K562 (cell line): ENCODE measurements at regions not wholly inside any gene's neighbourhood (a gene's known extent, or its start where the extent isn't known, plus 50 kb on each side); places are given as distances from the start of the nearest gene placed in this dataset.

Source experiments
- ATAC-seq: fragments of 200-7000 bp; cut with Tn5 transposase; 3 replicates; pipeline ENCODE4 v1.9.1; 2020; ENCODE audit warnings: moderate library complexity
- BruUV-seq: library from RNA; stranded (reverse); fragments of 400-500 nt; replicated peaks from 2 replicates; lab custom pipeline; 2021; lab: Mats Ljungman, UMichigan
- CTCF ChIA-PET: fragments of 300-600 bp; formaldehyde crosslinking; extraction: SDS; loops from one replicate; lab custom pipeline; 2021; ENCODE audit warnings: low intra/inter-chr PET ratio; lab: Yijun Ruan, JAX
- POLR2A ChIA-PET: fragments of 300-600, 350-650 bp; sonication (Branson Sonifier 250); formaldehyde crosslinking; extraction: SDS; loops from one replicate; lab custom pipeline; 2021; ENCODE audit warnings: antibody characterized with exemption, inconsistent platforms; lab: Yijun Ruan, JAX
- DNase-seq, 4 experiments: peaks; one replicate each; pipeline versions ENCODE4 v3.0.0 to v3.0.0-alpha.2; 2011 to 2018; ENCODE audit warnings: low spot score in 3 of 4, mixed read lengths in 3 of 4; ENCODE audit errors: extremely low read depth in 1 of 4
- FAIRE-seq: peaks from 2 replicates; lab custom pipeline; 2011; peaks lifted over from hg19 to GRCh38; lab: Jason Lieb, UNC
- H2AFZ ChIP-seq: 2 replicates; pipeline ENCODE4 v1.6.0; 2011; ENCODE audit warnings: low read depth, low read length, control low read depth, inconsistent platforms
- H3K27ac ChIP-seq: fragments of 200-600 bp; 3 replicates; pipeline ENCODE4 v1.8.0; 2011; ENCODE audit warnings: low read depth, mild to moderate bottlenecking, control low read depth, inconsistent platforms, low read length, moderate library complexity, mixed read lengths; ENCODE audit errors: extremely low read depth
- H3K27me3 ChIP-seq, 2 experiments: fragments of 300-600 bp in 1 of 2; 2 replicates in 1 of 2; 3 replicates in 1 of 2; pipeline versions ENCODE4 v1.6.0 to v1.8.0; 2011; ENCODE audit warnings: inconsistent platforms in 2 of 2, low read length in 2 of 2, mild to moderate bottlenecking in 1 of 2, mixed read lengths in 1 of 2, moderate library complexity in 1 of 2; ENCODE audit not compliant: control insufficient read depth in 2 of 2, insufficient read depth in 2 of 2
- H3K36me3 ChIP-seq: fragments of 300-600 bp; 3 replicates; pipeline ENCODE4 v1.8.0; 2011; ENCODE audit warnings: mild to moderate bottlenecking, low read length, inconsistent platforms; ENCODE audit not compliant: control insufficient read depth, insufficient read depth
- H3K4me1 ChIP-seq, 2 experiments: fragments of 200-600 bp in 1 of 2; replicated peaks in 1 of 2; 2 replicates in 1 of 2; 3 replicates in 1 of 2; pipeline versions ENCODE4 v1.5.1 to v1.8.0; 2011; ENCODE audit warnings: inconsistent platforms in 2 of 2, low read length in 2 of 2, mild to moderate bottlenecking in 1 of 2, mixed read lengths in 1 of 2, moderate library complexity in 1 of 2; ENCODE audit not compliant: control insufficient read depth in 2 of 2, insufficient read depth in 2 of 2
- H3K4me2 ChIP-seq: 2 replicates; pipeline ENCODE4 v1.6.1; 2011; ENCODE audit warnings: low read length, control low read depth, inconsistent platforms, mixed read lengths; ENCODE audit not compliant: insufficient read depth
- H3K4me3 ChIP-seq: fragments of 200-600 bp; sonication (generic), shearing (Covaris generic); 2 replicates; pipeline ENCODE4 v1.5.1; 2016; ENCODE audit warnings: control low read depth, inconsistent platforms
- H3K79me2 ChIP-seq: fragments of 200-600 bp; 3 replicates; pipeline ENCODE4 v1.8.0; 2011; ENCODE audit warnings: low read length, inconsistent platforms; ENCODE audit not compliant: control insufficient read depth, insufficient read depth
- H3K9ac ChIP-seq, 2 experiments: 2 replicates each; pipeline versions ENCODE4 v1.6.0 to v1.6.1; 2011; ENCODE audit warnings: low read depth in 2 of 2, low read length in 2 of 2, control low read depth in 1 of 2, inconsistent platforms in 1 of 2, mild to moderate bottlenecking in 1 of 2, mixed read lengths in 1 of 2; ENCODE audit not compliant: insufficient read depth in 1 of 2
- H3K9me1 ChIP-seq: one replicate; pipeline ENCODE4 v1.6.0; 2011; ENCODE audit warnings: inconsistent platforms, mild to moderate bottlenecking, low read length, moderate library complexity; ENCODE audit not compliant: control insufficient read depth, insufficient read depth
- H3K9me3 ChIP-seq: replicated peaks from 2 replicates; pipeline ENCODE4 v1.5.1; 2011; ENCODE audit warnings: low read depth, low read length, inconsistent platforms; ENCODE audit not compliant: control insufficient read depth, insufficient read depth
- H4K20me1 ChIP-seq: replicated peaks from 2 replicates; pipeline ENCODE4 v1.6.1; 2011; ENCODE audit warnings: low read length, inconsistent platforms, mixed read lengths; ENCODE audit not compliant: control insufficient read depth, insufficient read depth
- E2F5 ChIP-seq: sonication (generic); formaldehyde crosslinking; IDR thresholded peaks from 2 replicates; pipeline ENCODE4 v1.8.0; 2022; ENCODE audit warnings: mild to moderate bottlenecking, missing genetic modification reagents
- HOXB6 ChIP-seq: fragments of 250-450 bp; sonication (Bioruptor Pico); IDR thresholded peaks from 2 replicates; pipeline ENCODE4 v1.5.1; 2022; ENCODE audit warnings: mild to moderate bottlenecking, borderline replicate concordance
- MLLT1 ChIP-seq, 2 experiments: fragments of 450-650 bp; IDR thresholded peaks; 2 replicates each; pipeline ENCODE4 v1.6.1; 2016
- PCBP2 ChIP-seq: fragments of 200-400 bp; formaldehyde crosslinking; IDR thresholded peaks from 2 replicates; pipeline ENCODE4 v1.6.1; 2018; ENCODE audit warnings: low read length, low read depth, mild to moderate bottlenecking, moderate library complexity; ENCODE audit not compliant: poor library complexity, severe bottlenecking
- PREB ChIP-seq: sonication (generic); formaldehyde crosslinking; IDR thresholded peaks from 2 replicates; pipeline ENCODE4 v1.8.1; 2023; ENCODE audit warnings: mild to moderate bottlenecking, missing genetic modification reagents
- PYGO2 ChIP-seq: fragments of 450-650 bp; IDR thresholded peaks from 2 replicates; pipeline ENCODE4 v1.6.1; 2016; ENCODE audit warnings: mild to moderate bottlenecking, missing genetic modification characterization, moderate library complexity, missing compliant biosample characterization
- RBM14 ChIP-seq: fragments of 200-400 bp; formaldehyde crosslinking; IDR thresholded peaks from 2 replicates; pipeline ENCODE4 v1.6.1; 2018; ENCODE audit warnings: low read depth, mild to moderate bottlenecking, low read length, moderate library complexity, borderline replicate concordance; ENCODE audit not compliant: insufficient read depth
- TEAD4 ChIP-seq, 2 experiments: sonication (generic) in 1 of 2; formaldehyde crosslinking in 1 of 2; IDR thresholded peaks; 2 replicates each; pipeline versions ENCODE4 v1.6.1 to v1.8.0; 2012 to 2022; ENCODE audit warnings: borderline replicate concordance in 1 of 2, inconsistent platforms in 1 of 2, low read length in 1 of 2, mild to moderate bottlenecking in 1 of 2, missing genetic modification reagents in 1 of 2
- TRIM25 ChIP-seq: fragments of 450-650 bp; IDR thresholded peaks from 2 replicates; pipeline ENCODE4 v1.7.0; 2016; ENCODE audit warnings: borderline replicate concordance
- ZBTB26 ChIP-seq: fragments of 450-650 bp; formaldehyde crosslinking; IDR thresholded peaks from 2 replicates; pipeline ENCODE4 v1.4.0; 2022; ENCODE audit warnings: missing genetic modification characterization
- ZKSCAN8 ChIP-seq: fragments of 200-800 bp; sonication (Bioruptor generic); IDR thresholded peaks from 2 replicates; pipeline ENCODE4 v1.6.1; 2016; ENCODE audit warnings: missing genetic modification characterization, missing compliant biosample characterization
- ZNF695 ChIP-seq: fragments of 450-650 bp; formaldehyde crosslinking; IDR thresholded peaks from 2 replicates; pipeline ENCODE4 v1.4.0; 2020; ENCODE audit warnings: mild to moderate bottlenecking, moderate library complexity
- WGBS: fragments of 100-300 bp; shearing (Covaris generic); methylation state at CpG from one replicate; pipeline ENCODE4 v1.1.6; 2016; ENCODE audit warnings: low coverage, mixed read lengths; ENCODE audit not compliant: insufficient coverage; ENCODE audit errors: missing lambda C conversion rate; 5-methylcytosine and 5-hydroxymethylcytosine counted together
- in situ Hi-C: fragments of 300-500 bp; cut with MboI; formaldehyde crosslinking; loops from 4 replicates; pipeline ENCODE4 v1.15.0; 2018; ENCODE audit warnings: inconsistent platforms, mixed read lengths
- intact Hi-C: fragments of 100-400 bp; cut with micrococcal nuclease; formaldehyde crosslinking; loops from 2 replicates; pipeline ENCODE4 v1.14.2; 2022

GRCh38 chr7:119706608-119707007 is 566.4 kb upstream of the KCND2 start:
- ATAC-seq (no peak), FAIRE-seq (no peak)
- no peaks in the 10 kb centered on the region for H4K20me1 ChIP-seq
- no TSS peak for BruUV-seq
- 48% methylated on average over 2 of the region's 2 CpGs for WGBS
- no peak overlapping the region for H3K27ac ChIP-seq
- 0 out of 2 replicates have a peak, but pooled peaks cover 2% of the 10 kb centered on the region for H3K9me3 ChIP-seq
- POLR2A ChIA-PET: no interaction called here
- H3K27me3 ChIP-seq: no peaks in the 10 kb centered on the region
- H3K9ac ChIP-seq: no peak overlapping the region
- no peaks in the 10 kb centered on the region for H3K9me1 ChIP-seq
- no peak overlapping the region for H2AFZ ChIP-seq
- intact Hi-C loops: no loop called here
- TF ChIP-seq PYGO2 (no peak), HOXB6 (CRISPR knock-in tag) (no peak), TEAD4 (IDR thresholded peaks at IDR 0.05; ENCODE audit: low read length) (no peak), TEAD4 (CRISPR knock-in tag; IDR thresholded peaks at IDR 0.05; ENCODE audit: borderline replicate concordance) (no peak), RBM14 (no peak), ZKSCAN8 (no peak), TRIM25 (no peak), ZNF695 (CRISPR knock-in tag) (no peak), MLLT1 (IDR thresholded peaks at IDR 0.05) (no peak), E2F5 (no peak), PCBP2 (no peak), PREB (CRISPR knock-in tag) (no peak), ZBTB26 (CRISPR knock-in tag) (no peak)
- TF ChIP-seq, all 486 proteins: peak for 0
- in situ Hi-C loops: no loop called here
- DNase-seq: no peak
- Histone ChIP-seq H3K4me3 (no peak overlapping the region), H3K4me2 (no peak overlapping the region), H3K36me3 (peaks cover 12% of the 10 kb centered on the region; the same call in 2 of the 3 replicates), H3K4me1 (no peaks in the 10 kb centered on the region), H3K79me2 (no peaks in the 10 kb centered on the region)
- CTCF ChIA-PET: no interaction called here
